Vagina (tissue), 2 donors: ENCODE measurements at regions not wholly inside any gene's neighbourhood (a gene's known extent, or its start where the extent isn't known, plus 50 kb on each side); places are given as distances from the start of the nearest gene placed in this dataset.

Experiments used
- POLR2A ChIP-seq, 2 donors: fragments of 450-650 bp; IDR thresholded peaks; one replicate each; pipeline ENCODE4 v1.6.1; 2017; ENCODE audit warnings: antibody characterized with exemption in 2 of 2, mild to moderate bottlenecking in 2 of 2, moderate library complexity in 2 of 2
- TF ChIP-seq, protein P1 (sequence below), 3 experiments: fragments of 450-650 bp in 2 of 3; fragments of 200-600 bp in 1 of 3; sonication (generic) in 1 of 3; IDR thresholded peaks; one replicate each; pipeline ENCODE4 v1.5.1; 2017 to 2019; ENCODE audit warnings: antibody characterized with exemption in 3 of 3, mild to moderate bottlenecking in 2 of 3, moderate library complexity in 2 of 3

DNA sequence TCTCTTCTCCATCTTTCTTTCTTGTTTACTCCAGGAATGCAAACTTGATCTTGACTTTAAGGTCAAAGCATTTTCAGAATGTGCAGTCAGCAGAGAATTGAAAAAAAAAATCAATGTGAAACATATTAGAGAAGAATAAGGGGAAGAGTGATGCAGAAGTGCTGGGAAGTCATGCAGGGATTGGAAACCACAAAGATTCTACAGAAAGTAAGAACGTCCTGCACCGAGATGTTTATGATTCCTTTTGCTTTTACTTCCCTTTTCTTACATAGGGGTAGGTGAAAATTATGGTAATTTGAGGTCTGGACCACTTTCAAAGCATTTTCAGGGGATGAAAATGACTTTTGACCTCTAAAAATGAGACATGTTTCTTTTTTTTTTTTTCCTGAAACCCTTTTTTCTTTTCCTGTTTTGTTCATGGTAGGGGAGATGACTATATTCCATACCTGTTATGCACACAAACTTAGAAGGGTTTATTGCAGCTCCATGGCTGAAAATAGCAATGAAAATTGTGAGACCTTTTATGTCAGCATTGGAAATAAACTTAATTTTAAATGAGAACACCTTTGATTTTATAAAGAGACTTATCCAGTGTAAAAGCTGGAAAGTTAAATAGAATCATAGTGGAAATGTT is 623.5 kb upstream of the TBL1XR1 start:
- TF ChIP-seq, protein P1, sequence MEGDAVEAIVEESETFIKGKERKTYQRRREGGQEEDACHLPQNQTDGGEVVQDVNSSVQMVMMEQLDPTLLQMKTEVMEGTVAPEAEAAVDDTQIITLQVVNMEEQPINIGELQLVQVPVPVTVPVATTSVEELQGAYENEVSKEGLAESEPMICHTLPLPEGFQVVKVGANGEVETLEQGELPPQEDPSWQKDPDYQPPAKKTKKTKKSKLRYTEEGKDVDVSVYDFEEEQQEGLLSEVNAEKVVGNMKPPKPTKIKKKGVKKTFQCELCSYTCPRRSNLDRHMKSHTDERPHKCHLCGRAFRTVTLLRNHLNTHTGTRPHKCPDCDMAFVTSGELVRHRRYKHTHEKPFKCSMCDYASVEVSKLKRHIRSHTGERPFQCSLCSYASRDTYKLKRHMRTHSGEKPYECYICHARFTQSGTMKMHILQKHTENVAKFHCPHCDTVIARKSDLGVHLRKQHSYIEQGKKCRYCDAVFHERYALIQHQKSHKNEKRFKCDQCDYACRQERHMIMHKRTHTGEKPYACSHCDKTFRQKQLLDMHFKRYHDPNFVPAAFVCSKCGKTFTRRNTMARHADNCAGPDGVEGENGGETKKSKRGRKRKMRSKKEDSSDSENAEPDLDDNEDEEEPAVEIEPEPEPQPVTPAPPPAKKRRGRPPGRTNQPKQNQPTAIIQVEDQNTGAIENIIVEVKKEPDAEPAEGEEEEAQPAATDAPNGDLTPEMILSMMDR (IDR thresholded peaks at IDR 0.05): no peak
- TF ChIP-seq POLR2A (IDR thresholded peaks at IDR 0.05): no peak
